GM21360 (cell line): ENCODE measurements at regions not wholly inside any gene's neighbourhood (a gene's known extent, or its start where the extent isn't known, plus 50 kb on each side); places are given as distances from the start of the nearest gene placed in this dataset.

ENCODE experiments used
- ATAC-seq: cut with Tn5 transposase; IDR thresholded peaks from one replicate; pipeline ENCODE4 v1.9.1; 2021; ENCODE audit warnings: mild to moderate bottlenecking, moderate library complexity; ENCODE audit not compliant: unreplicated experiment

- no peak for ATAC-seq
These were observed 149.2 kb upstream of the NCKAP5 start for GRCh38 chr2:133717497-133717896.

- no peak for ATAC-seq
These were observed 150.5 kb upstream of the NCKAP5 start for GRCh38 chr2:133718688-133719201.

- ATAC-seq = no peak
These were observed 152.2 kb upstream of the NCKAP5 start for GRCh38 chr2:133720429-133720828.

- no peak for ATAC-seq
These were observed 152.9 kb upstream of the NCKAP5 start for GRCh38 chr2:133721118-133721517.

GRCh38 chr2:133723133-133723532, 154.9 kb upstream of the NCKAP5 start:
- ATAC-seq = no peak

- no peak for ATAC-seq
These were observed 158.7 kb upstream of the NCKAP5 start for GRCh38 chr2:133726973-133727372.

GRCh38 chr2:133732059-133732458, 163.8 kb upstream of the NCKAP5 start:
- no peak for ATAC-seq

GRCh38 chr2:133732982-133733900, 165.0 kb upstream of the NCKAP5 start:
- no peak for ATAC-seq

- no peak for ATAC-seq
These were observed 165.6 kb upstream of the NCKAP5 start for GRCh38 chr2:133733901-133734255.

GRCh38 chr2:133734716-133735495, 166.6 kb upstream of the NCKAP5 start:
- no peak for ATAC-seq

- ATAC-seq = no peak
These were observed 168.4 kb upstream of the NCKAP5 start for GRCh38 chr2:133736674-133737073.

GRCh38 chr2:133737242-133737993, 169.2 kb upstream of the NCKAP5 start:
- ATAC-seq = no peak

GRCh38 chr2:133739039-133739438, 170.8 kb upstream of the NCKAP5 start:
- no peak for ATAC-seq

- ATAC-seq = no peak
These were observed 172.2 kb upstream of the NCKAP5 start for GRCh38 chr2:133740500-133740899.

GRCh38 chr2:133748007-133748700, 179.9 kb upstream of the NCKAP5 start:
- no peak for ATAC-seq

- no peak for ATAC-seq
These were observed 185.4 kb upstream of the NCKAP5 start for GRCh38 chr2:133753665-133754064.

GRCh38 chr2:133755480-133756300, 187.4 kb upstream of the NCKAP5 start:
- no peak for ATAC-seq

- no peak for ATAC-seq
These were observed 188.6 kb upstream of the NCKAP5 start for GRCh38 chr2:133756833-133757232.

GRCh38 chr2:133760376-133760775, 192.1 kb upstream of the NCKAP5 start:
- ATAC-seq = no peak

- no peak for ATAC-seq
These were observed 197.4 kb upstream of the NCKAP5 start for GRCh38 chr2:133765658-133766057.
